SK-N-MC (cell line): ENCODE measurements at regions not wholly inside any gene's neighbourhood (a gene's known extent, or its start where the extent isn't known, plus 50 kb on each side); places are given as distances from the start of the nearest gene placed in this dataset.
"Not testable (repeated sequence)": the region's sequence is repeated elsewhere in the genome, so short reads cannot be mapped to it uniquely, and the experiment has no call there.

Source experiments
- DNase-seq: peaks from one replicate; pipeline ENCODE4 v3.0.0-alpha.2; 2011; ENCODE audit warnings: low read depth, low spot score
- H3K27ac ChIP-seq: fragments of 200-600 bp; sonication (generic); 2 replicates; pipeline ENCODE4 v1.5.1; 2016; ENCODE audit warnings: mixed run types
- H3K36me3 ChIP-seq: fragments of 200-600 bp; sonication (generic); 2 replicates; pipeline ENCODE4 v1.6.1; 2017; ENCODE audit warnings: antibody characterized with exemption, low read length, mixed read lengths; ENCODE audit not compliant: insufficient read depth
- H3K4me3 ChIP-seq: fragments of 200-600 bp; sonication (generic); 2 replicates; pipeline ENCODE4 v1.5.1; 2016
- H3K9ac ChIP-seq: fragments of 200-600 bp; sonication (generic); 2 replicates; pipeline ENCODE4 v1.8.0; 2017; ENCODE audit warnings: mixed run types, mixed read lengths; ENCODE audit not compliant: insufficient read length
- H3K9me3 ChIP-seq: fragments of 200-600 bp; sonication (generic); 2 replicates; pipeline ENCODE4 v1.6.1; 2017; ENCODE audit warnings: low read depth, mild to moderate bottlenecking, antibody characterized with exemption, low read length, moderate library complexity, mixed read lengths
- EZH2 ChIP-seq: fragments of 200-600 bp; sonication (generic); IDR thresholded peaks from one replicate; pipeline ENCODE4 v1.6.1; 2017; ENCODE audit warnings: antibody characterized with exemption
- FOXP2 ChIP-seq: optimal IDR thresholded peaks from 2 replicates; pipeline ENCODE3; 2011; ENCODE audit warnings: mild to moderate bottlenecking, moderate library complexity; ENCODE audit not compliant: insufficient read depth; ENCODE audit errors: extremely low read length, control extremely low read depth
- POLR2AphosphoS5 ChIP-seq: IDR thresholded peaks from 2 replicates; pipeline ENCODE4 v1.6.1; 2012; ENCODE audit warnings: mild to moderate bottlenecking, low read depth, low read length, borderline replicate concordance

DNA sequence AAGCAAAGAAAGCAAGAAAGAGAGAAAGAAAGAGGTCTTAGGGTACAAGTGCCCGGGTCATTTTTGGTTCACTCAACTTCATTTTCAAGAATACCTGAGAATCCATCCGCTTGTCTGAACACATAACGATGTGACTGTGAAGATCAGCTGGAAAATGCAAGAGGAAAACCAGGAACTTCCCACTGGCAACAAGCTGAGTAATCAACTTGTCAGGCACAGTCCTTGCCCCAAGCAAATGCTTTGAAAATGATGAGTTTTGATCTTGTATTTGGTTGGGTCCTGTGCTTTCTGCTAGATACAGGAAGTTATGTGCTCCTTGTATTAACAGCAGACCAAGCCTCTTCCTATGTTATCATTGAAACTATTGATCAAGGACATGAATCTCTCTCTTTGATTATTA, 239.1 kb downstream of the ASMT start:
- no peak overlapping the region for H3K27ac ChIP-seq
- TF ChIP-seq POLR2AphosphoS5 = no peak
- no peak for TF ChIP-seq EZH2
- TF ChIP-seq FOXP2 = no peak
- no peak for DNase-seq
- H3K4me3 ChIP-seq = no peak overlapping the region
- H3K9ac ChIP-seq = no peak overlapping the region
- no peaks in the 10 kb centered on the region for H3K9me3 ChIP-seq
- no peaks in the 10 kb centered on the region for H3K36me3 ChIP-seq

DNA sequence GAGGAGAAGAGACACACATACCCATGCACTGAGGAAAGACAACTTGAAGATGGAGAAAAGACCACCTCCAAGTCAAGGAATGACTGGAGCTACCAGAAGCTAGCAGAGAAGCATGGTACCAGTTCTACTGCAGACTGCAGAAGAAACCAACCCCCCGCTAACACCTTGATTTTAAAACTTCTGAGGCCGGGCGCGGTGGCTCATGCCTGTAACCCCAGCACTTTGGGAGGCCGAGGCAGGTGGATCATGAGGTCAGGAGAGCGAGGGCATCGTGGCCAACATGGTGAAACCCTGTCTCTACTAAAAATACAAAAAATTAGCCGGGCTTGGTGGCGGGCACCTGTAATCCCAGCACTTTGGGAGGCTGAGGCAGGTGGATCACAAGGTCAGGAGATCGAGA, 240.0 kb downstream of the ASMT start:
- not testable (repeated sequence) for H3K9ac ChIP-seq, DNase-seq, H3K4me3 ChIP-seq, H3K36me3 ChIP-seq, H3K27ac ChIP-seq, H3K9me3 ChIP-seq

DNA sequence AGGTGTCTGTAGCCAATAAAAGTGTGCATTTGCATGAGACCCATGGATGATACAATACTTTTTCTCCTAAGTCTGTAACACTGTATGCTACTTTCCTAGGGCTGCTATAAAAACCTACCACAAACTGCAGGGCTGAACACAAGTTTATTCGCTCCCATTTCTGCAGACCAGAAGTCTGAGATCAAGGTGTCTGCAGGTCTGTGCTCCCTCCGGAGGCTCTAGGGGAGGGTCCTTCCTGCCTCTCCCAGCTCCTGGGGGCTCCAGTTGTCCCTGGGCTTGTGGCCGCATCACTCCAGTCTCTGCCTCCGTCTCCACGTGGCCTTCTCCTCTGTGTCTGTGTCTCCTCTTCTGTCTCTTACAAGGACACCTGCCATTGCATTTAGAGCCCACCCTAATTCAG, 244.4 kb downstream of the ASMT start:
- H3K9me3 ChIP-seq, H3K4me3 ChIP-seq, H3K9ac ChIP-seq, H3K36me3 ChIP-seq, DNase-seq, H3K27ac ChIP-seq: not testable (repeated sequence)

DNA sequence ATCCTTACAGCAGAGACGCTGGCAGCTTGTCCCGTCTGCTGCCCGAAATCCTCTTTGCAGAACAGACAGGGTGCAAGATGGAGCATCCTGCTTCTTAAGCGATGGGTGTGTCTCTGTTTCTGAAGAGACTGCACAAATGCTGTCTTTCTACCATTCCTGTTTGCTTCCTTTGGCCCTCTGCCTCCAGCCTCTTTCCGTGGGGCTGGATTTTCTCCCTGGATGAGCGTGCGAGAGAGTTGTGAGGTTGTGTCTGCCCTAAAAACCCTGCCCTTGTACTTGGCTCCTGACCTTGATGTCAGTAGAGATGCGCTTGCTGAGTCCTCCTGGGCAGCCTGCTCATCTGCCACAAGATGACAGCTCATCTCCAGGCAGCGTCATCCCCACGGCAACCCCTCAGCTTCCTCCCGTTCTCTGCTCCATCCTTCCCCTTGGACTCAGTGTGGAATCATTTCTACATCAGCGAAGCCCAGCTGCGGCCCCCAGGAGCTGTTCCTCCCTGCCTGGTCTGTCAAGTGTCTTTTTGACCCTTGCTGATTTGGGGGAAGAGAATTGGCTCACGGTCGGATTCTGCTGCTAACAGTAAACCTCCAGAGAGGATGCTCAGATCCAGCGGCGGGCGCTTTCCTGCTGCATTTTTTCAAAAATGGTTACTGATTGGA, 246.2 kb downstream of the ASMT start:
- no peaks in the 10 kb centered on the region for H3K9me3 ChIP-seq
- H3K9ac ChIP-seq = no peak overlapping the region
- no peak overlapping the region for H3K4me3 ChIP-seq
- H3K27ac ChIP-seq = no peak overlapping the region
- TF ChIP-seq FOXP2 (no peak), POLR2AphosphoS5 (no peak), EZH2 (no peak)
- no peaks in the 10 kb centered on the region for H3K36me3 ChIP-seq
- DNase-seq = no peak

DNA sequence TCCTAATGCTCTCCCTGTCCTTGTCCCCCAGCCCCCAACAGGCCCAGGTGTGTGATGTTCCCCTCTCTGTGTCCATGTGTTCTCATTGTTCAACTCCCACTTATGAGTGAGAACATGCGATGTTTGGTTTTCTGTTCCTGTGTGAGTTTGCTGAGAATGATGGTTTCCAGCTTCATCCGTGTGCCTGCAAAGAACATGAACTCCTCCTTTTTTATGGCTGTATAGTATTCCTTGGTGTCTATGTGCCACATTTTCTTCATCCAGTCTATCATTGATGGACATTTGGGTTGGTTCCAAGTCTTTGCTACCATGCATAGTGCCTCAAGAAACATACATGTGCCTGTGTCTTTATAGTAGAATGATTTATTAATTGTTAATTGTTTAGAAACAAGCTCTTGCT, 249.1 kb downstream of the ASMT start:
- not testable (repeated sequence) for DNase-seq, H3K9ac ChIP-seq

DNA sequence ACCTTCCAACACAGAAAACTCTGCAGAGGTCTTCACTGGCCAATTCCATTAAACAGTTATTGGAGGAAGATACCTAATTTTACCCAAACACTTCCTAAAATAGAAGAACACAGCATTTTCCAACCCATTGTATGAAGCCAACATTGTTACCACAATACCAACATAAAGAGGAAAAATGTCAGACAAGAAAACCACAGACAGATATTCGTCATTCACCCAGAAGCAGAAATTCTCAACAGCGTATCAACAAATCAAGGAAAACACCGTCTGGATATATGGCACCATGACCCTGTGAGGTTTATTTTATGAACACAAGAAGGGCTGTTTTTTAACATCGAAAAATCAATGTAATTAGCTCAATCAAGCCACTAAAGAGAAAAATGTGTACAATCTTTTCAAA, 255.6 kb downstream of the ASMT start:
- TF ChIP-seq FOXP2 (no peak), EZH2 (no peak), POLR2AphosphoS5 (no peak)
- Histone ChIP-seq H3K4me3 (no peak overlapping the region), H3K27ac (no peak overlapping the region), H3K9me3 (no peaks in the 10 kb centered on the region), H3K36me3 (no peaks in the 10 kb centered on the region), H3K9ac (no peak overlapping the region)
- DNase-seq = no peak

More for the DNA sequence above, 249.1 kb downstream of the ASMT start:
- not testable (repeated sequence) for H3K36me3 ChIP-seq, H3K9me3 ChIP-seq, H3K27ac ChIP-seq, H3K4me3 ChIP-seq

DNA sequence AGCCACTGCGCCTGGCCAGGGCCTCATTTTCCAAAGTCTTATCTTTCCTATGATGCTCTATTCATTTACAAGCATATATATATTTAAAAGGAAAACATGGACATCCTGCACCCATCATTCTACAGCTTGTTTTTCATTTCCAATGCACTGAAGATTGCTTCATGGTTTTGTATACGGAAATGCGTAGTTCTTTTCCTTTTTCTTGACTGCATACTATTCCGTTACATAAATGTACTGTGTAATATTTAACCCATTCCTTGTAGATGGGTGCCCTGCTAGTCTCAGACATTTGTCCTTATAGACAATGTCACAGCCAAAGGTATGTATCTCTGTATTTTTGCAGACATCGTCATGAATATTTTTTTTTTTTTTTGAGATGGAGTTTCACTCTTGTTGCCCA, 257.0 kb downstream of the ASMT start:
- DNase-seq = no peak
- H3K9ac ChIP-seq = no peak overlapping the region
- H3K9me3 ChIP-seq = no peaks in the 10 kb centered on the region
- TF ChIP-seq POLR2AphosphoS5 = no peak
- TF ChIP-seq EZH2 = no peak
- TF ChIP-seq FOXP2 = no peak
- no peaks in the 10 kb centered on the region for H3K36me3 ChIP-seq
- no peak overlapping the region for H3K4me3 ChIP-seq
- H3K27ac ChIP-seq = no peak overlapping the region

DNA sequence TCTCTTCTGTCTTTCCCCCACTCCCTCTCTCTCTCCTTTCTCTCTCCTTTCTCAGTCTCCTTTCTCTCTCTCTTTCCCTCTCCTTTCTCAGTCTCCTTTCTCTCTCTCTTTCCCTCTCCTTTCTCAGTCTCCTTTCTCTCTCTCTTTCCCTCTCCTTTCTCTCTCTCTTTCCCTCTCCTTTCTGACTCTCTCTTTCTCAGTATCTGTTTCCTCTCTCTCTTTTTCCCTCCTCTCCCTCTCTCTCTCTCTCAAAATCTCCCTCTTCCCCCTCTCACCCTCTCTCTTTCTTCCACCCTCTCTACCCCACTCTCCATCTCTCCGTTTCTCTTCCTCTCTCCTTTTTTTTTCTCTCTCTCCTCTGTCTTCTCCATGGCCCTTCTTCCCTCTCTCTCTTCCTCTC, 258.8 kb downstream of the ASMT start:
- Histone ChIP-seq H3K36me3 (no peaks in the 10 kb centered on the region), H3K27ac (no peak overlapping the region), H3K4me3 (no peak overlapping the region), H3K9ac (no peak overlapping the region), H3K9me3 (no peaks in the 10 kb centered on the region)
- DNase-seq = no peak
- no peak for TF ChIP-seq POLR2AphosphoS5
- TF ChIP-seq EZH2 = no peak
- TF ChIP-seq FOXP2 = no peak

DNA sequence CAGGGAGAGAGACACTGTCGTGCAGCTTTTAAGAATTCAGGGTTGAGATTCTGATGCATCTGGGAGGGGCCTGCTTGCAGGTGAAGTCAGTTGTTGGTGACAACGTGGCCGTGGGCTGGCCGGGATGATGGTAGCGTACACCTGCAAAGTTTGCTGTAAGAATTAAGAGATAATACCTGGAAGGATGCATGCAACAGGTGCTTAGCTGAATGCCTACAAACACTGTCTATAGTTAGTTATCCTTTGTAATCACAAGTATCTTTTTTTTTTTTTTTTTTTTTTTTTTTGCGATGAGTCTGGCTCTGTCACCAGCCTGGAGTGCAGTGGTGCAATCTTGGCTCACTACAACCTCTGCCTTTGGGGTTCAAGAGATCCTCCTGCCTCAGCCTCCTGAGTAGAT, 259.6 kb downstream of the ASMT start:
- Histone ChIP-seq H3K4me3 (no peak overlapping the region), H3K9ac (no peak overlapping the region), H3K9me3 (no peaks in the 10 kb centered on the region), H3K36me3 (no peaks in the 10 kb centered on the region), H3K27ac (no peak overlapping the region)
- no peak for DNase-seq
- TF ChIP-seq EZH2 (no peak), POLR2AphosphoS5 (no peak), FOXP2 (no peak)
